ENCODE measurements at regions not wholly inside any gene's neighbourhood (a gene's known extent, or its start where the extent isn't known, plus 50 kb on each side); places are given as distances from the start of the nearest gene placed in this dataset.

DNA sequence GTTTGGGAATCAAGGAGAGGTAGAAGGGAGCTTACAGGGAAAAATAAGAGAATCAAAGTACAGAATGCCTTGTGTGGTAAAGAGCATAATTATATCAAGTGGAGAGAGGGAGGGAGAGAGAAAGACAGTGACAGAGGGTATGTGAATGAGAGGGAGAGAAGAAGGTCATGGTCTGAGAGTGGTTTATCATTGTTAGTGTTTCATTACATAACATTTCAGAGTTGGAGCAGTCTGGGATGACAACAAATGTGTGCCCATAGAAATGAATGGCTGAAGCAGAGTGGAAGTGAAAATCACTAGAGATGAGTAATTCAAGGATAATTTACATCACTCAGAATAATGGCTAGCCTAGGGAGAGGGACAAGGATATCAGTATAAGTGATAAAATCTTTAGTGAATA lies 799.2 kb downstream of the TLE1 start:
- H3K27ac Mint-ChIP-seq = no peak overlapping the region
- H3K36me3 Mint-ChIP-seq (ENCODE audit: low read depth) = no peaks in the 10 kb centered on the region
- ATAC-seq = no peak
- H3K27me3 Mint-ChIP-seq (ENCODE audit: low read depth) = no peaks in the 10 kb centered on the region
- H3K4me3 Mint-ChIP-seq = no peak overlapping the region
- POLR2A ChIA-PET = no interaction called here
- no peaks in the 10 kb centered on the region for H3K4me1 Mint-ChIP-seq (ENCODE audit: low read depth)
- H3K9me3 Mint-ChIP-seq (ENCODE audit: insufficient read depth) = peaks cover 2% of the 10 kb centered on the region
- DNase-seq = no peak
- CTCF ChIA-PET = no interaction called here

DNA sequence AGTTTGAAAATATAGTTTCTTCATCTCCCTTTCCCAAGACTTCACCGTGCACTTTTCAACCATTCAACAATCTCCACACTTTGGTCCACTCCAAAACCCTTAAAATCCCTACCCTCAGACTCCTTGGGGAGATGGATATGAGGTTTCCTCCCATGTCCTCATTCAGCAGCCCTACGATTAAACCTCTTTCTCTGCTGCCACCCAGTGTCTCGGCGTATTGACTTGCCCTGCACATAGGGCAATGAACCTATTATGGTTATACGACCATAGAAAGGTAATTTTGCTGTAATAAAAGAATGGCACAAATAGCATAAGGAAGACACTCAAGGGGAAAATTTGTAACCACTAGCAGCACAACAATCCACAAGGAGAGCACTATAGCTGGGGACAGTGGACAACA lies 803.5 kb downstream of the TLE1 start:
- Mint-ChIP-seq H3K27ac (no peak overlapping the region), H3K4me1 (ENCODE audit: low read depth) (no peaks in the 10 kb centered on the region), H3K4me3 (no peak overlapping the region), H3K36me3 (ENCODE audit: low read depth) (no peaks in the 10 kb centered on the region), H3K9me3 (ENCODE audit: insufficient read depth) (no peaks in the 10 kb centered on the region), H3K27me3 (ENCODE audit: low read depth) (no peaks in the 10 kb centered on the region)
- DNase-seq (no peak), ATAC-seq (no peak)
- POLR2A ChIA-PET = no interaction called here
- CTCF ChIA-PET = no interaction called here

DNA sequence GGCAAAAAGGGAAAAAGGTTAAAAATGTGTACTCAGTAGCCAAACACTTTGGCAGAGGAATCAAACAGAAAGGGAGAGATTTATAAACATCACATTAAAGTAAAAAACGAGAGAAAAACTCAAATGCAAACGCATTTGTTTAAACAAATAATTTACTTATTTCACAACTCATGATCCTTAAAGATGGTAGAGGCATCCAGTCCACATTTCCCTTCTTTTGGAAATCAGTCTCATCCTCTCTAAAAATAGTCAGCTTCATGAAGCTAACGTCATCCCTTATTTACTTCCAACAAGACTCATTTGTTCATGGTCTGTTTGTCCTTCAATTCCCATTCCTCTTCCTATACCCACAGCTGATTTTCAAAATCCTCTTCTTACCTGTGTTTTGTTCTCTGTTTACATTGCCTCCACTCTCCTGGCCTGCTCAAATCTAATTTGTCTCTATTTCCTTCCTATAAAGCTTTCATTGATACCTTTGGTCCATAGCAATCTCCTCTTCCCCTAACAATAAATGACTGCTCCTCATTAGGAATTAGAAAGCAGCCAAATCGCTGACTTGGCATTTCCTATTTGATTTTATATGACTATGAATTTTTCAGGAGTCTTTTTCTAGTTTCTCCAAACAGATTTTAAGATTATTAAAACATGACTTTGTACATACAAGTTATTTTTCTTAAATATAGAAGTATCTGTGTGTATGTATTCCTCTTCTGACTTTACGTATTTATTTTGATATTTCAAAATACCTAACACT lies 805.3 kb downstream of the TLE1 start:
- Mint-ChIP-seq H3K4me3 (no peak overlapping the region), H3K9me3 (ENCODE audit: insufficient read depth) (no peaks in the 10 kb centered on the region), H3K4me1 (ENCODE audit: low read depth) (no peaks in the 10 kb centered on the region), H3K27me3 (ENCODE audit: low read depth) (no peaks in the 10 kb centered on the region), H3K36me3 (ENCODE audit: low read depth) (no peaks in the 10 kb centered on the region), H3K27ac (no peak overlapping the region)
- ChIA-PET CTCF (no interaction called here), POLR2A (no interaction called here)
- DNase-seq (no peak), ATAC-seq (no peak)

- Mint-ChIP-seq H3K36me3 (ENCODE audit: low read depth) (no peaks in the 10 kb centered on the region), H3K4me1 (ENCODE audit: low read depth) (no peaks in the 10 kb centered on the region), H3K27ac (no peak overlapping the region), H3K27me3 (ENCODE audit: low read depth) (no peaks in the 10 kb centered on the region), H3K4me3 (no peak overlapping the region), H3K9me3 (ENCODE audit: insufficient read depth) (no peaks in the 10 kb centered on the region)
- no peak for ATAC-seq
- ChIA-PET POLR2A (no interaction called here), CTCF (no interaction called here)
- no peak for DNase-seq
Observed at GRCh38 chr9:80883426-80883825, 805.9 kb downstream of the TLE1 start.

DNA sequence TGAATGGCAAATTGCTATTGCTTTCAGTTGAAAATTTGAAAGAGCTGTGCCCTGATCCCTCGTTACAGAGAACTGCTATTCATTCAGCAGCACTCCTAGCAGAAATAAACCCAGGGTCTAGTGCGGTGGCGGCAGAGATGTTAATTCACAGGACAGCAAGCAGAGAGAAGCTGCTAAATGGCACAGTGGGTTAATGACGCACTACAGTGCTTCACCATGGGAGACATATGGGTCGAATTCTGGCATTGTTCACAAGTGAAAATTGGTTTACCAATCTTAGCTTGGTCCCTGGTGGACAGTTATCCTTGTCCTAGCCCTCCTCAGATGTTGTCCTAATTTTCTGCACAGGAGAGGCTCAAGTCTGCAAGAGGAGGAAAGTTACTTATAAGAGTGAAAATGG lies 807.4 kb downstream of the TLE1 start:
- H3K27me3 Mint-ChIP-seq (ENCODE audit: low read depth) = no peaks in the 10 kb centered on the region
- ChIA-PET CTCF (no interaction called here), POLR2A (no interaction called here)
- H3K4me1 Mint-ChIP-seq (ENCODE audit: low read depth) = no peaks in the 10 kb centered on the region
- no peaks in the 10 kb centered on the region for H3K9me3 Mint-ChIP-seq (ENCODE audit: insufficient read depth)
- ATAC-seq (no peak), DNase-seq (no peak)
- H3K27ac Mint-ChIP-seq = no peak overlapping the region
- H3K4me3 Mint-ChIP-seq = no peak overlapping the region
- H3K36me3 Mint-ChIP-seq (ENCODE audit: low read depth) = no peaks in the 10 kb centered on the region

DNA sequence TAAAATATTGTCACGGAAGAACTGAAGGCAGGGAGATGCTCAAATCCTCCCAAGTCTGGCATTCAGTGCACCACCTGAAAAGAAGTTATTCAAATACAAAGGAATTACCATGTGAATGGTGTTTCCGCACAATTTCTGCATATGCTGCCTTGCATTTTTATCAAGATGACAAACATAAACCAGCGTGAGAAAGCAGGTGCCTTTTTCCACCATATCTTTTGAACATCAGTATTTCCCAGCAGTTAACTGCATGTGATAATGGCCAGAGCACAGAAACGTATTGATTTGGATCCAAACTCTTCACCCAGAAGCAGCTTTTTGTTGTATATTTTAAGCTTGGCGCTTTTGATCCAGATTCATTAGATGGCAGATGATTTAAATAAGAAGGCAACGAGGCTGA lies 808.0 kb downstream of the TLE1 start:
- H3K9me3 Mint-ChIP-seq (ENCODE audit: insufficient read depth) = no peaks in the 10 kb centered on the region
- no peak for ATAC-seq
- DNase-seq = no peak
- H3K27me3 Mint-ChIP-seq (ENCODE audit: low read depth) = no peaks in the 10 kb centered on the region
- CTCF ChIA-PET = no interaction called here
- POLR2A ChIA-PET = no interaction called here
- H3K27ac Mint-ChIP-seq = no peak overlapping the region
- H3K36me3 Mint-ChIP-seq (ENCODE audit: low read depth) = no peaks in the 10 kb centered on the region
- H3K4me3 Mint-ChIP-seq = no peak overlapping the region
- H3K4me1 Mint-ChIP-seq (ENCODE audit: low read depth) = no peaks in the 10 kb centered on the region

DNA sequence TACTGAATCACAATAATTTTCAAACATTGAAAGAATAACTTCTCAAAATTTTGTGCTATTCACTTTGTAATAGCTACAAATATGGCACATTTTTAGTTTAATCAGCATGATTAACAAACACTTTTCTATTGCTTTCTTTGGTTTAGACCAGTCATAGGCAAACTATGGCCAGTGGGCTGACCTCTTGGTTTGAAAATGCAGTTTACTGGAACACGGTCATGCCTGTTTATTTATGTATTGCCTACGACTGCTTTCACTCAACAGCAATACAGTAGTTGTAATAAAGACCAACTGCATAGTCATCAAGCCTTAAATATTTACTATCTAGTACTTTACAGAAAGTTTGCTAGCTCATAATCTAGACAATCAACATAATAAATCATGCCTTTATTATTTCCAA lies 810.8 kb downstream of the TLE1 start:
- DNase-seq (no peak), ATAC-seq (no peak)
- ChIA-PET POLR2A (no interaction called here), CTCF (no interaction called here)
- Mint-ChIP-seq H3K4me3 (no peak overlapping the region), H3K4me1 (ENCODE audit: low read depth) (no peaks in the 10 kb centered on the region), H3K9me3 (ENCODE audit: insufficient read depth) (no peaks in the 10 kb centered on the region), H3K36me3 (ENCODE audit: low read depth) (no peaks in the 10 kb centered on the region), H3K27ac (no peak overlapping the region), H3K27me3 (ENCODE audit: low read depth) (no peaks in the 10 kb centered on the region)

DNA sequence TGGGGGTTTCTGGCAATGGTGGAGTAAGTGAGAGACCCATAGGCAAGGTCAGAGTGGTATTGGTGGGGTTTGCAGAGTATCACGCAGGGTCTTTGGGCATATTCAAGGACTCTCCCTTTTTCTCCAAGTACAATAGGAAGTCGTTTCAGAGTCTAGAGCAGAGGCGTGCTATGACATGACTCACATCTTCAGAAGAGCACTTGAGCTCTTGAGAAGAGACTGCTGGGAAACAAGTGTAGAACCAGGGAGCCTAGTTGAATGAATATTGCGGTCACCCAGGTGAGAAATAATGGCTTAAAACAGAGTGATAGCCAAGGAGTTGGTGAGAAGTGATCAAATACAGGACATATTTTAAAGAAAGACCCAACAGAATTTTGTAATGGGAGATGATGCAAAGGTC lies 813.4 kb downstream of the TLE1 start:
- Mint-ChIP-seq H3K9me3 (ENCODE audit: insufficient read depth) (no peaks in the 10 kb centered on the region), H3K4me3 (no peak overlapping the region), H3K27ac (no peak overlapping the region), H3K4me1 (ENCODE audit: low read depth) (no peaks in the 10 kb centered on the region), H3K36me3 (ENCODE audit: low read depth) (no peaks in the 10 kb centered on the region), H3K27me3 (ENCODE audit: low read depth) (no peaks in the 10 kb centered on the region)
- ATAC-seq (no peak), DNase-seq (no peak)
- CTCF ChIA-PET = no interaction called here
- POLR2A ChIA-PET = no interaction called here

DNA sequence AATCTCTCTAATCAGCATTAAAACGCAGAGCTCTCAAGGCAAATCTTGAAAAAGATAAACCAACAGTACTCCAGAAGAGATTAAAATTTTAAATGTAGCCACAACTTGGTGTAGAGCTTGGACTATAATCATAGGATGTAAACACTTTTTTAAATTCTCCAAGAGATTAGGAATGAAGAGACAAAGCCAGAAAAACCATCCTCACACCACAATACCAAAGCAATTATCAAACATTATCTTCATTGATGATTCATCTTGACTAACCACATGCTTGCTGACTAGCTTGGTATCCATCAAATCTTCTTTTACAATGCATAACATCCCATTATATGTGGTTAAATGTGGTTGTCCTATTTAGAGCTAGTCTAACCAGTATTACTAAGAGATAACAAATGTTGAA lies 815.1 kb downstream of the TLE1 start:
- no peaks in the 10 kb centered on the region for H3K36me3 Mint-ChIP-seq (ENCODE audit: low read depth)
- ChIA-PET CTCF (no interaction called here), POLR2A (no interaction called here)
- ATAC-seq = no peak
- DNase-seq = no peak
- no peaks in the 10 kb centered on the region for H3K4me1 Mint-ChIP-seq (ENCODE audit: low read depth)
- no peak overlapping the region for H3K27ac Mint-ChIP-seq
- no peaks in the 10 kb centered on the region for H3K27me3 Mint-ChIP-seq (ENCODE audit: low read depth)
- H3K4me3 Mint-ChIP-seq = no peak overlapping the region
- H3K9me3 Mint-ChIP-seq (ENCODE audit: insufficient read depth) = no peaks in the 10 kb centered on the region

- ATAC-seq = no peak
- H3K27me3 Mint-ChIP-seq (ENCODE audit: low read depth) = no peaks in the 10 kb centered on the region
- ChIA-PET CTCF (no interaction called here), POLR2A (no interaction called here)
- H3K4me3 Mint-ChIP-seq = no peak overlapping the region
- H3K9me3 Mint-ChIP-seq (ENCODE audit: insufficient read depth) = no peaks in the 10 kb centered on the region
- no peak overlapping the region for H3K27ac Mint-ChIP-seq
- no peaks in the 10 kb centered on the region for H3K4me1 Mint-ChIP-seq (ENCODE audit: low read depth)
- no peak for DNase-seq
- H3K36me3 Mint-ChIP-seq (ENCODE audit: low read depth) = no peaks in the 10 kb centered on the region
Observed at GRCh38 chr9:80873861-80874260, 815.5 kb downstream of the TLE1 start.

DNA sequence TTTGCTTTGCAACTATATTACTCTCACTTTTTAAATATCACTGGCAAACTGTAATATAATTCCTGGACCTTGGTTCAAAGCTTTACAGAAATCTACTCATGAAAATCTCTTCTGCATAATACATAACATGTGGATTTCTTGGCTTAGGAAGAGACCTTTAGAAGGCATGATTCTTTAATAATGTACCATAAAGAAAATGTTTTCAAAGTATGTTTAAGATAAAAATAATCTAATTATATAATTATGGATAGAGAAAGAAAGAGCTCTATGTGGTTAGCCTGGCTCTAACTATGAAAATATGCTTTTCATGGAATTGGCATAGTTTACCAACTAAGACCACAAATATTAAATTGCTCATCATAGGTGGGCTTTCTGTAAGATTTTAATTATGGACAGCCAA lies 817.8 kb downstream of the TLE1 start:
- no peak overlapping the region for H3K27ac Mint-ChIP-seq
- no peak overlapping the region for H3K4me3 Mint-ChIP-seq
- CTCF ChIA-PET = no interaction called here
- no peaks in the 10 kb centered on the region for H3K27me3 Mint-ChIP-seq (ENCODE audit: low read depth)
- ATAC-seq (no peak), DNase-seq (no peak)
- no peaks in the 10 kb centered on the region for H3K9me3 Mint-ChIP-seq (ENCODE audit: insufficient read depth)
- POLR2A ChIA-PET = no interaction called here
- H3K36me3 Mint-ChIP-seq (ENCODE audit: low read depth) = no peaks in the 10 kb centered on the region
- H3K4me1 Mint-ChIP-seq (ENCODE audit: low read depth) = no peaks in the 10 kb centered on the region

DNA sequence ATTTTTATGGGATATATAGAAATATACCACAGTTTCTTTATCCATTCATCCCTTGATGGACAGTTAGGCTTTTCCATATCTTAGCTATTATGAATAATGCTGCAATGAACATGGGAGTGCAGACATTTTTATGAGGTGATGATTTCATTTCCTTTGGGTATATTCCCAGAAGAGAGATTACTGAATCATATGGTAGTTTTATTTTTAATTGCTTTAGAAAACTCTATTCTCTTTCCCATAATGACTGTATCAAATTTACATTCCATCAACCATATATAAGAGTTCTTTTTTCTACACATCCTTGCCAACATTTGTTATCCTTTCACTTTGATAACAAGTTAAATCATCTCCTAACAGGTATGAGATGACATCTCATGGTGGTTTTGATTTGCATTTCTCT lies 821.6 kb downstream of the TLE1 start:
- ChIA-PET CTCF (no interaction called here), POLR2A (no interaction called here)
- Mint-ChIP-seq H3K27ac (no peak overlapping the region), H3K4me1 (ENCODE audit: low read depth) (no peaks in the 10 kb centered on the region), H3K4me3 (no peak overlapping the region), H3K36me3 (ENCODE audit: low read depth) (no peaks in the 10 kb centered on the region), H3K27me3 (ENCODE audit: low read depth) (no peaks in the 10 kb centered on the region), H3K9me3 (ENCODE audit: insufficient read depth) (no peaks in the 10 kb centered on the region)
- DNase-seq (no peak), ATAC-seq (no peak)

DNA sequence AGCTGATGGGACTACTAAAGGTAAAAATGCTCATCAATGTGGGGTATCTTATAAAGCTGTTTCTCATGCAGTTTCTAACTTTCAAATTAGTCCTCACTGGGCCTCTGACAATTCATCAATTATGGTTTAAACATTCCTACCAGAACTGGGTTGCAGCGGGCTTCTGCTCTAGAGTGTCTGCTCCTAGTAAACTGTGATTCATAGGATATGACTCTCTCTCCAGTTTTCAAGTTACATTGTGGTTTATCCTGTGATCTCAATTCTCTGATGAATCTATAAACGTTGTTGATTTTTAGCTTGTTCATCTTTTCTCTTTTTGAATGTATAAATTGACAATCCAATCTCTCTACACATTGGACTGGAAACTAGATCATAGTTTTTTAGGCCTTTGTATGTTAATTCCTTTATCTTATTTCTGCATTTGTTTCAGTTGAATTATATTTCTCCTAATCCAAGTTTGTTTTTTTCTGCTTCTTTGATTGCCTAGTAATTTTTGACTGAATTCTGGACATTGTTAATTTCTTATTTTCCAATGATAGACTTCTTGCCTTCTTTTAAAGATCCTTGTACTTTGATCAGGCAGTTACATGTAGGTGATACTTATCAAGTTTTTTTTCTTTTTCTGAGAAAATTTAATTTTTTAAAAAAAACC lies 822.6 kb downstream of the TLE1 start:
- Mint-ChIP-seq H3K27ac (no peak overlapping the region), H3K9me3 (ENCODE audit: insufficient read depth) (no peaks in the 10 kb centered on the region), H3K27me3 (ENCODE audit: low read depth) (no peaks in the 10 kb centered on the region), H3K36me3 (ENCODE audit: low read depth) (no peaks in the 10 kb centered on the region), H3K4me1 (ENCODE audit: low read depth) (no peaks in the 10 kb centered on the region), H3K4me3 (no peak overlapping the region)
- ATAC-seq (no peak), DNase-seq (no peak)
- ChIA-PET CTCF (no interaction called here), POLR2A (no interaction called here)
